Keratinocyte (primary cell): ENCODE measurements at regions not wholly inside any gene's neighbourhood (a gene's known extent, or its start where the extent isn't known, plus 50 kb on each side); places are given as distances from the start of the nearest gene placed in this dataset.

Experiments
- DNase-seq: peaks from one replicate; pipeline ENCODE4 v3.0.0-alpha.2; 2011; ENCODE audit warnings: low read depth, missing footprints, low spot score
- FAIRE-seq: peaks from 2 replicates; lab custom pipeline; 2011; peaks lifted over from hg19 to GRCh38; lab: Jason Lieb, UNC
- H2AFZ ChIP-seq: 2 replicates; pipeline ENCODE4 v1.6.0; 2012; ENCODE audit warnings: low read length, control low read depth, inconsistent platforms; ENCODE audit not compliant: control insufficient read depth
- H3K27ac ChIP-seq: 2 replicates; pipeline ENCODE4 v1.5.1; 2011; ENCODE audit warnings: low read length; ENCODE audit not compliant: control insufficient read depth, insufficient read depth
- H3K27me3 ChIP-seq: 3 replicates; pipeline ENCODE4 v1.6.0; 2011; ENCODE audit warnings: low read length; ENCODE audit not compliant: control insufficient read depth, insufficient read depth; ENCODE audit errors: extremely low read depth
- H3K36me3 ChIP-seq, 2 experiments: 2 replicates in 1 of 2; 3 replicates in 1 of 2; pipeline ENCODE4 v1.5.1; 2011; ENCODE audit warnings: low read length in 2 of 2, mild to moderate bottlenecking in 1 of 2; ENCODE audit not compliant: control insufficient read depth in 2 of 2, insufficient read depth in 2 of 2; ENCODE audit errors: extremely low read depth in 1 of 2
- H3K4me1 ChIP-seq: 3 replicates; pipeline ENCODE4 v1.5.1; 2011; ENCODE audit warnings: low read length; ENCODE audit not compliant: control insufficient read depth, insufficient read depth; ENCODE audit errors: extremely low read depth
- H3K4me2 ChIP-seq: 3 replicates; pipeline ENCODE4 v1.6.0; 2011; ENCODE audit warnings: low read depth, low read length; ENCODE audit not compliant: control insufficient read depth, insufficient read depth; ENCODE audit errors: extremely low read depth
- H3K4me3 ChIP-seq, 3 experiments: fragments of 200-600 bp in 1 of 3; sonication (generic) in 1 of 3; 2 replicates in 2 of 3; 3 replicates in 1 of 3; pipeline ENCODE4 v1.5.1; 2011 to 2016; ENCODE audit warnings: low read length in 3 of 3, mild to moderate bottlenecking in 3 of 3, control low read depth in 2 of 3, inconsistent platforms in 1 of 3, low read depth in 1 of 3, mixed read lengths in 1 of 3, mixed run types in 1 of 3, moderate library complexity in 1 of 3; ENCODE audit not compliant: control insufficient read depth in 2 of 3, insufficient read depth in 2 of 3; ENCODE audit errors: extremely low read depth in 1 of 3
- H3K79me2 ChIP-seq: 2 replicates; pipeline ENCODE4 v1.6.0; 2012; ENCODE audit warnings: low read length; ENCODE audit not compliant: control insufficient read depth, insufficient read depth
- H3K9ac ChIP-seq: 3 replicates; pipeline ENCODE4 v1.6.0; 2011; ENCODE audit warnings: low read length; ENCODE audit not compliant: control insufficient read depth, insufficient read depth; ENCODE audit errors: extremely low read depth
- H3K9me1 ChIP-seq: 3 replicates; pipeline ENCODE4 v1.6.0; 2011; ENCODE audit warnings: low read length; ENCODE audit not compliant: control insufficient read depth, insufficient read depth; ENCODE audit errors: extremely low read depth
- H3K9me3 ChIP-seq: 2 replicates; pipeline ENCODE4 v1.5.1; 2012; ENCODE audit warnings: low read depth, low read length; ENCODE audit not compliant: control insufficient read depth
- H4K20me1 ChIP-seq: 3 replicates; pipeline ENCODE4 v1.6.0; 2011; ENCODE audit warnings: low read length; ENCODE audit not compliant: control insufficient read depth, insufficient read depth; ENCODE audit errors: extremely low read depth
- CTCF ChIP-seq, 3 experiments: IDR thresholded peaks in 1 of 3; conservative IDR thresholded peaks in 1 of 3; optimal IDR thresholded peaks in 1 of 3; 2 replicates in 2 of 3; 3 replicates in 1 of 3; pipeline versions ENCODE3 to v1.5.1; 2011; ENCODE audit warnings: low read length in 3 of 3, mild to moderate bottlenecking in 3 of 3, moderate library complexity in 2 of 3, control low read depth in 1 of 3, inconsistent platforms in 1 of 3; ENCODE audit not compliant: insufficient read depth in 2 of 3; ENCODE audit errors: extremely low read depth in 1 of 3
- EZH2 ChIP-seq: IDR thresholded peaks from one replicate; pipeline ENCODE4 v1.6.1; 2012; ENCODE audit warnings: inconsistent platforms, mild to moderate bottlenecking, low read length, moderate library complexity
- dilution Hi-C: fragments of 300-500 bp; cut with MboI; formaldehyde crosslinking; loops from one replicate; pipeline ENCODE4 v1.7.0; 2020; ENCODE audit warnings: low sequenced_read_pairs; ENCODE audit not compliant: extremely low pct_ligation_motif_present

GRCh38 chr12:75767957-75768356 lies 256.5 kb upstream of the KRR1 start:
- Histone ChIP-seq H3K9me3 (no peaks in the 10 kb centered on the region), H3K36me3 (peaks cover 0 to 1% of the 10 kb centered on the region in 2 experiments), H4K20me1 (no peaks in the 10 kb centered on the region), H3K9ac (no peak overlapping the region), H3K4me1 (peaks cover 15% of the 10 kb centered on the region), H3K27ac (no peak overlapping the region), H3K4me2 (no peak overlapping the region), H3K27me3 (no peaks in the 10 kb centered on the region), H3K79me2 (no peaks in the 10 kb centered on the region), H2AFZ (no peak overlapping the region), H3K9me1 (no peaks in the 10 kb centered on the region), H3K4me3 (no peak overlapping the region)
- TF ChIP-seq EZH2 = no peak
- TF ChIP-seq CTCF (optimal IDR thresholded peaks at IDR 0.05 in 1 of 3, IDR thresholded peaks at IDR 0.05 in 1 of 3, conservative IDR thresholded peaks at IDR 0.05 in 1 of 3; ENCODE audit: extremely low read depth in 1 of 3, insufficient read depth in 2 of 3, low read length in 3 of 3) = no peak
- no peak for FAIRE-seq
- dilution Hi-C loops = no loop called here
- no peak for DNase-seq

- H3K4me3 ChIP-seq = peak overlapping the region in 1 of 3 experiments; percentile 12
- no peak for TF ChIP-seq EZH2
- TF ChIP-seq CTCF (optimal IDR thresholded peaks at IDR 0.05 in 1 of 3, IDR thresholded peaks at IDR 0.05 in 1 of 3, conservative IDR thresholded peaks at IDR 0.05 in 1 of 3; ENCODE audit: extremely low read depth in 1 of 3, insufficient read depth in 2 of 3, low read length in 3 of 3) = no peak
- peak; percentile 59 for DNase-seq
- peak; percentile 87 for FAIRE-seq
- H3K4me1 ChIP-seq = peaks cover 15% of the 10 kb centered on the region
- peaks cover 0 to 2% of the 10 kb centered on the region in 2 experiments for H3K36me3 ChIP-seq
- dilution Hi-C loops = no loop called here
- no peaks in the 10 kb centered on the region for H3K9me1 ChIP-seq
- no peak overlapping the region for H2AFZ ChIP-seq
- no peaks in the 10 kb centered on the region for H3K27me3 ChIP-seq
- peak overlapping the region; percentile 49 for H3K27ac ChIP-seq
- H4K20me1 ChIP-seq = no peaks in the 10 kb centered on the region
- no peak overlapping the region for H3K9ac ChIP-seq
- no peaks in the 10 kb centered on the region for H3K79me2 ChIP-seq
- peak overlapping the region; percentile 19 for H3K4me2 ChIP-seq
- H3K9me3 ChIP-seq = no peaks in the 10 kb centered on the region
These were observed 255.1 kb upstream of the KRR1 start for GRCh38 chr12:75766263-75767160.
